ENCODE measurements at regions not wholly inside any gene's neighbourhood (a gene's known extent, or its start where the extent isn't known, plus 50 kb on each side); places are given as distances from the start of the nearest gene placed in this dataset.

GRCh38 chr6:6882592-6882991 is 225.2 kb upstream of the RREB1 start:
- TF ChIP-seq, protein P1, sequence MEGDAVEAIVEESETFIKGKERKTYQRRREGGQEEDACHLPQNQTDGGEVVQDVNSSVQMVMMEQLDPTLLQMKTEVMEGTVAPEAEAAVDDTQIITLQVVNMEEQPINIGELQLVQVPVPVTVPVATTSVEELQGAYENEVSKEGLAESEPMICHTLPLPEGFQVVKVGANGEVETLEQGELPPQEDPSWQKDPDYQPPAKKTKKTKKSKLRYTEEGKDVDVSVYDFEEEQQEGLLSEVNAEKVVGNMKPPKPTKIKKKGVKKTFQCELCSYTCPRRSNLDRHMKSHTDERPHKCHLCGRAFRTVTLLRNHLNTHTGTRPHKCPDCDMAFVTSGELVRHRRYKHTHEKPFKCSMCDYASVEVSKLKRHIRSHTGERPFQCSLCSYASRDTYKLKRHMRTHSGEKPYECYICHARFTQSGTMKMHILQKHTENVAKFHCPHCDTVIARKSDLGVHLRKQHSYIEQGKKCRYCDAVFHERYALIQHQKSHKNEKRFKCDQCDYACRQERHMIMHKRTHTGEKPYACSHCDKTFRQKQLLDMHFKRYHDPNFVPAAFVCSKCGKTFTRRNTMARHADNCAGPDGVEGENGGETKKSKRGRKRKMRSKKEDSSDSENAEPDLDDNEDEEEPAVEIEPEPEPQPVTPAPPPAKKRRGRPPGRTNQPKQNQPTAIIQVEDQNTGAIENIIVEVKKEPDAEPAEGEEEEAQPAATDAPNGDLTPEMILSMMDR (IDR thresholded peaks at IDR 0.05; ENCODE audit: extremely low read depth in 1 of 2, insufficient read depth in 1 of 2, low read depth in 1 of 2, low read length in 2 of 2), result no peak
- no peak for TF ChIP-seq MAX (IDR thresholded peaks at IDR 0.05; ENCODE audit: insufficient read depth, insufficient read length)
- TF ChIP-seq POLR2AphosphoS5 (IDR thresholded peaks at IDR 0.05; ENCODE audit: insufficient read depth, low read depth, low read length), result no peak
